ENCODE measurements at regions not wholly inside any gene's neighbourhood (a gene's known extent, or its start where the extent isn't known, plus 50 kb on each side); places are given as distances from the start of the nearest gene placed in this dataset.

GRCh38 chr13:36750461-36750860, 68.6 kb upstream of the RFXAP start:
- no peak for DNase-seq (ENCODE audit: low read depth, low spot score)
- CTCF ChIA-PET: no interaction called here
- TF ChIP-seq YY1 (IDR thresholded peaks at IDR 0.05; ENCODE audit: extremely low read depth, insufficient replicate concordance, low read depth, low read length): no peak
- TF ChIP-seq MAX (IDR thresholded peaks at IDR 0.05): no peak
- no peak for TF ChIP-seq SP1 (IDR thresholded peaks at IDR 0.05; ENCODE audit: low read depth)
- TF ChIP-seq SIN3A (IDR thresholded peaks at IDR 0.05; ENCODE audit: low read depth): no peak
- TF ChIP-seq EZH2 (IDR thresholded peaks at IDR 0.05): no peak
- no peak for TF ChIP-seq EGR1 (IDR thresholded peaks at IDR 0.05; ENCODE audit: low read depth)
- TF ChIP-seq ELF1 (IDR thresholded peaks at IDR 0.05; ENCODE audit: borderline replicate concordance, low read depth): no peak
- TF ChIP-seq TCF7L2 (IDR thresholded peaks at IDR 0.05; ENCODE audit: borderline replicate concordance, extremely low read depth, insufficient read depth, insufficient read length): no peak
- no peak for TF ChIP-seq CBX3 (IDR thresholded peaks at IDR 0.05; ENCODE audit: low read depth)
- no peak for TF ChIP-seq POLR2A (IDR thresholded peaks at IDR 0.05; ENCODE audit: borderline replicate concordance, extremely low read depth, insufficient read depth, insufficient read length)
- no peak for TF ChIP-seq FOSL1 (IDR thresholded peaks at IDR 0.05; ENCODE audit: low read depth)
- no peak for TF ChIP-seq JUND (IDR thresholded peaks at IDR 0.05)
- TF ChIP-seq CTCF (IDR thresholded peaks at IDR 0.05 in 2 of 3, conservative IDR thresholded peaks at IDR 0.05 in 1 of 3; ENCODE audit: borderline replicate concordance in 1 of 3, insufficient read depth in 1 of 3, low read depth in 2 of 3, low read length in 2 of 3): no peak
- no peak for TF ChIP-seq RAD21 (IDR thresholded peaks at IDR 0.05; ENCODE audit: low read depth)
- no peak for TF ChIP-seq ZFX (IDR thresholded peaks at IDR 0.05)

More at GRCh38 chr13:36750461-36750860, 68.6 kb upstream of the RFXAP start:
- no peaks in the 10 kb centered on the region for H3K36me3 ChIP-seq (ENCODE audit: control insufficient read depth in 1 of 2, insufficient read depth in 2 of 2, low read length in 2 of 2)
- no peaks in the 10 kb centered on the region for H3K4me1 ChIP-seq (ENCODE audit: control insufficient read depth in 1 of 2, insufficient read depth in 2 of 2, low read length in 2 of 2)
- H3K4me3 ChIP-seq (replicated peaks in 1 of 2; ENCODE audit: low read depth in 1 of 2, low read length in 2 of 2): no peak overlapping the region
- no peaks in the 10 kb centered on the region for H3K79me2 ChIP-seq (ENCODE audit: insufficient read depth, low read length)
- no peak overlapping the region for H3K9ac ChIP-seq (ENCODE audit: low read length)
- no peak overlapping the region for H2AFZ ChIP-seq (ENCODE audit: low read depth, low read length, poor library complexity, severe bottlenecking)
- H3K27ac ChIP-seq (ENCODE audit: low read depth, low read length): no peak overlapping the region
- H3K4me2 ChIP-seq (ENCODE audit: low read length): no peak overlapping the region
- no peaks in the 10 kb centered on the region for H3K9me2 ChIP-seq (ENCODE audit: insufficient read depth)
- RAD21 ChIA-PET (ENCODE audit: low non-redundant PET in 1 of 2, low total read pairs in 2 of 2, uncharacterized antibody in 2 of 2, unreplicated experiment in 2 of 2): no interaction called here
- no peak for ATAC-seq
- BruUV-seq (replicated peaks): no TSS peak
- intact Hi-C loops (cut with micrococcal nuclease): no loop called here
- POLR2A ChIA-PET: no interaction called here
- H3K9me3 ChIP-seq (ENCODE audit: control insufficient read depth in 1 of 2, insufficient read depth in 1 of 2, low read depth in 1 of 2, low read length in 2 of 2): no peaks in the 10 kb centered on the region
- H4K20me1 ChIP-seq (ENCODE audit: insufficient read depth): no peaks in the 10 kb centered on the region
- no peaks in the 10 kb centered on the region for H3K27me3 ChIP-seq (ENCODE audit: insufficient read depth, low read length)
